IMR-90 (cell line): ENCODE measurements at regions not wholly inside any gene's neighbourhood (a gene's known extent, or its start where the extent isn't known, plus 50 kb on each side); places are given as distances from the start of the nearest gene placed in this dataset.

Experiments used
- BHLHE40 ChIP-seq: fragments of 150-350 bp; IDR thresholded peaks from 2 replicates; pipeline ENCODE4 v1.6.1; 2016; ENCODE audit warnings: mild to moderate bottlenecking, low read depth, low read length
- CEBPB ChIP-seq: IDR thresholded peaks from 2 replicates; pipeline ENCODE4 v1.6.1; 2012; ENCODE audit warnings: low read depth, low read length, improper control_type of control experiment
- MAZ ChIP-seq: IDR thresholded peaks from 2 replicates; pipeline ENCODE4 v1.6.1; 2012; ENCODE audit warnings: low read depth, mild to moderate bottlenecking, low read length, improper control_type of control experiment, moderate library complexity, borderline replicate concordance
- MXI1 ChIP-seq: IDR thresholded peaks from 2 replicates; pipeline ENCODE4 v1.6.1; 2012; ENCODE audit warnings: low read depth, mild to moderate bottlenecking, low read length, moderate library complexity, borderline replicate concordance
- NFE2L2 ChIP-seq: fragments of 150-350 bp; IDR thresholded peaks from 2 replicates; pipeline ENCODE4 v1.6.1; 2016; ENCODE audit warnings: low read depth, mild to moderate bottlenecking, low read length
- POLR2A ChIP-seq: IDR thresholded peaks from 2 replicates; pipeline ENCODE4 v1.6.1; 2012; ENCODE audit warnings: mild to moderate bottlenecking, low read depth, low read length
- RAD21 ChIP-seq: IDR thresholded peaks from 2 replicates; pipeline ENCODE4 v1.6.1; 2012; ENCODE audit warnings: low read length, improper control_type of control experiment
- RFX5 ChIP-seq: IDR thresholded peaks from 2 replicates; pipeline ENCODE4 v1.8.0; 2012; ENCODE audit warnings: low read depth, mild to moderate bottlenecking, low read length, moderate library complexity
- TF ChIP-seq, protein P1 (sequence below): conservative IDR thresholded peaks from 2 replicates; pipeline ENCODE4 v1.5.1; 2012; ENCODE audit warnings: mild to moderate bottlenecking, low read depth, low read length, improper control_type of control experiment

DNA sequence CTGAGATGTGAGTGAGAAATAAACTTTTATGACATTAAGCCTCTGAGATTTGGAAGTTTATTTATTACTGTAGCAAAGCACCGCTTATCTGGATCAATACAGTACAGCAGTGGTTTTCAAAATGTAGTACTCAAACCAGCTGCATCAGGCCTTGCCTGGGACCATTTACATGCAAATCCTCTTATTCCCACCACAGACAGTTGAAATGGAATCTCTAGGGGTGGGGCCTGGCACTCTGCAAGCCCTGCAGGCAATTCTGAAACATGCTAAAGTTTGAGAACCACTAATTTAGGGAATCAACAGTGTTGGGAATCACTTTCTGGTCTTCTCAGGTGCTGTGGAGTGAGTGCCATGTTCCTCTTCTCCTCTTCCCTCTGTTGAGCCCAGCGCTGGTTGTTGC lies 77.8 kb upstream of the TAMM41 start:
- TF ChIP-seq, protein P1, sequence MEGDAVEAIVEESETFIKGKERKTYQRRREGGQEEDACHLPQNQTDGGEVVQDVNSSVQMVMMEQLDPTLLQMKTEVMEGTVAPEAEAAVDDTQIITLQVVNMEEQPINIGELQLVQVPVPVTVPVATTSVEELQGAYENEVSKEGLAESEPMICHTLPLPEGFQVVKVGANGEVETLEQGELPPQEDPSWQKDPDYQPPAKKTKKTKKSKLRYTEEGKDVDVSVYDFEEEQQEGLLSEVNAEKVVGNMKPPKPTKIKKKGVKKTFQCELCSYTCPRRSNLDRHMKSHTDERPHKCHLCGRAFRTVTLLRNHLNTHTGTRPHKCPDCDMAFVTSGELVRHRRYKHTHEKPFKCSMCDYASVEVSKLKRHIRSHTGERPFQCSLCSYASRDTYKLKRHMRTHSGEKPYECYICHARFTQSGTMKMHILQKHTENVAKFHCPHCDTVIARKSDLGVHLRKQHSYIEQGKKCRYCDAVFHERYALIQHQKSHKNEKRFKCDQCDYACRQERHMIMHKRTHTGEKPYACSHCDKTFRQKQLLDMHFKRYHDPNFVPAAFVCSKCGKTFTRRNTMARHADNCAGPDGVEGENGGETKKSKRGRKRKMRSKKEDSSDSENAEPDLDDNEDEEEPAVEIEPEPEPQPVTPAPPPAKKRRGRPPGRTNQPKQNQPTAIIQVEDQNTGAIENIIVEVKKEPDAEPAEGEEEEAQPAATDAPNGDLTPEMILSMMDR: no peak
- TF ChIP-seq RAD21 (no peak), CEBPB (no peak), MAZ (no peak), RFX5 (no peak), NFE2L2 (no peak), BHLHE40 (no peak), POLR2A (no peak), MXI1 (no peak)
